IMR-90 (cell line): ENCODE measurements at regions not wholly inside any gene's neighbourhood (a gene's known extent, or its start where the extent isn't known, plus 50 kb on each side); places are given as distances from the start of the nearest gene placed in this dataset.

ENCODE experiments used
- ATAC-seq: fragments of 200-7000 bp; cut with Tn5 transposase; 2 replicates; pipeline ENCODE4 v1.9.1; 2020; ENCODE audit warnings: low read depth, mild to moderate bottlenecking, moderate library complexity
- BruUV-seq: library from RNA; stranded (reverse); fragments of 400-500 nt; replicated peaks from 2 replicates; lab custom pipeline; 2021; lab: Mats Ljungman, UMichigan
- CTCF ChIA-PET: fragments of 300-600 bp; formaldehyde crosslinking; extraction: SDS; loops from one replicate; lab custom pipeline; 2021; ENCODE audit warnings: antibody characterized with exemption; lab: Yijun Ruan, JAX
- POLR2A ChIA-PET: fragments of 300-600 bp; sonication (Branson Sonifier 250); formaldehyde crosslinking; loops from one replicate; lab custom pipeline; 2022; ENCODE audit warnings: antibody characterized with exemption; ENCODE audit not compliant: unreplicated experiment; lab: Charles Lee
- DNase-seq: peaks from one replicate; pipeline ENCODE4 v3.0.0; 2013
- H2AFZ ChIP-seq: replicated peaks from 2 replicates; pipeline ENCODE3; 2013; ENCODE audit warnings: low read length, mild to moderate bottlenecking; ENCODE audit not compliant: poor library complexity
- H2AK5ac ChIP-seq: 2 replicates; pipeline ENCODE4 v1.6.1; 2013; ENCODE audit warnings: low read depth, low read length, inconsistent platforms
- H2AK9ac ChIP-seq: replicated peaks from 2 replicates; pipeline ENCODE3; 2013; ENCODE audit warnings: mild to moderate bottlenecking, low read depth, low read length, moderate library complexity; ENCODE audit not compliant: poor library complexity
- H2BK120ac ChIP-seq: 2 replicates; pipeline ENCODE4 v1.6.1; 2013; ENCODE audit warnings: low read depth, low read length, inconsistent platforms
- H2BK15ac ChIP-seq: 3 replicates; pipeline ENCODE4 v1.6.1; 2013; ENCODE audit warnings: low read depth, low read length, inconsistent platforms
- H2BK20ac ChIP-seq: 2 replicates; pipeline ENCODE4 v1.6.1; 2013; ENCODE audit warnings: low read depth, mild to moderate bottlenecking, inconsistent platforms, low read length, moderate library complexity
- H2BK5ac ChIP-seq: 2 replicates; pipeline ENCODE4 v1.6.1; 2013; ENCODE audit warnings: mild to moderate bottlenecking, low read depth, low read length, inconsistent platforms; ENCODE audit not compliant: poor library complexity, severe bottlenecking
- H3K14ac ChIP-seq: replicated peaks from 2 replicates; pipeline ENCODE4 v1.6.1; 2013; ENCODE audit warnings: low read depth, low read length, inconsistent platforms
- H3K18ac ChIP-seq: 2 replicates; pipeline ENCODE4 v1.6.1; 2013; ENCODE audit warnings: low read depth, low read length, control low read depth
- H3K23ac ChIP-seq: 2 replicates; pipeline ENCODE4 v1.6.1; 2013; ENCODE audit warnings: low read depth, low read length, inconsistent platforms
- H3K27ac ChIP-seq: 2 replicates; pipeline ENCODE4 v1.5.1; 2013; ENCODE audit warnings: mild to moderate bottlenecking, control low read depth, low read length; ENCODE audit not compliant: insufficient read depth
- H3K27me3 ChIP-seq: 2 replicates; pipeline ENCODE4 v1.6.1; 2013; ENCODE audit warnings: low read length; ENCODE audit not compliant: control insufficient read depth, insufficient read depth
- H3K36me3 ChIP-seq: 2 replicates; pipeline ENCODE4 v1.6.1; 2013; ENCODE audit warnings: low read length, mixed read lengths; ENCODE audit not compliant: control insufficient read depth, insufficient read depth
- H3K4ac ChIP-seq: 2 replicates; pipeline ENCODE4 v1.6.1; 2013; ENCODE audit warnings: low read depth, low read length, inconsistent platforms
- H3K4me1 ChIP-seq: 2 replicates; pipeline ENCODE4 v1.6.1; 2013; ENCODE audit warnings: low read length, mixed read lengths; ENCODE audit not compliant: control insufficient read depth, insufficient read depth
- H3K4me2 ChIP-seq: 2 replicates; pipeline ENCODE4 v1.6.1; 2013; ENCODE audit warnings: low read depth, mild to moderate bottlenecking, control low read depth, low read length, moderate library complexity
- H3K4me3 ChIP-seq: 2 replicates; pipeline ENCODE4 v1.5.1; 2013; ENCODE audit warnings: low read depth, mild to moderate bottlenecking, control low read depth, low read length, moderate library complexity; ENCODE audit not compliant: insufficient read depth
- H3K56ac ChIP-seq: 2 replicates; pipeline ENCODE4 v1.6.1; 2013; ENCODE audit warnings: low read length, inconsistent platforms; ENCODE audit not compliant: insufficient read depth; ENCODE audit errors: extremely low read depth
- H3K79me1 ChIP-seq, 2 experiments: 2 replicates each; pipeline ENCODE4 v1.6.1; 2013; ENCODE audit warnings: low read length in 2 of 2, inconsistent platforms in 1 of 2, low read depth in 1 of 2
- H3K9ac ChIP-seq: 2 replicates; pipeline ENCODE4 v1.6.1; 2013; ENCODE audit warnings: low read depth, low read length, control low read depth
- H3K9me1 ChIP-seq: 2 replicates; pipeline ENCODE4 v1.6.1; 2013; ENCODE audit warnings: low read length, inconsistent platforms; ENCODE audit not compliant: insufficient read depth
- H3K9me3 ChIP-seq: 2 replicates; pipeline ENCODE4 v1.6.1; 2013; ENCODE audit warnings: low read length; ENCODE audit not compliant: control insufficient read depth, insufficient read depth
- H4K20me1 ChIP-seq: 2 replicates; pipeline ENCODE4 v1.6.1; 2013; ENCODE audit warnings: low read length, inconsistent platforms; ENCODE audit not compliant: insufficient read depth
- H4K5ac ChIP-seq: 2 replicates; pipeline ENCODE4 v1.6.1; 2013; ENCODE audit warnings: mild to moderate bottlenecking, low read depth, low read length, control low read depth
- H4K8ac ChIP-seq, 2 experiments: 2 replicates each; pipeline ENCODE4 v1.6.1; 2013; ENCODE audit warnings: low read depth in 2 of 2, low read length in 2 of 2, control low read depth in 1 of 2, inconsistent platforms in 1 of 2
- H4K91ac ChIP-seq: 2 replicates; pipeline ENCODE4 v1.6.1; 2013; ENCODE audit warnings: low read depth, low read length, inconsistent platforms; ENCODE audit not compliant: insufficient read depth
- BHLHE40 ChIP-seq: fragments of 150-350 bp; IDR thresholded peaks from 2 replicates; pipeline ENCODE4 v1.6.1; 2016; ENCODE audit warnings: mild to moderate bottlenecking, low read depth, low read length
- CEBPB ChIP-seq: IDR thresholded peaks from 2 replicates; pipeline ENCODE4 v1.6.1; 2012; ENCODE audit warnings: low read depth, low read length, improper control_type of control experiment
- CTCF ChIP-seq: conservative IDR thresholded peaks from 2 replicates; pipeline ENCODE4 v1.5.1; 2012; ENCODE audit warnings: mild to moderate bottlenecking, low read depth, low read length, improper control_type of control experiment
- FOS ChIP-seq: fragments of 150-350 bp; IDR thresholded peaks from 2 replicates; pipeline ENCODE4 v1.6.1; 2016; ENCODE audit warnings: low read depth, low read length
- MAFK ChIP-seq: IDR thresholded peaks from 2 replicates; pipeline ENCODE4 v1.6.1; 2012; ENCODE audit warnings: low read depth, low read length, improper control_type of control experiment
- MXI1 ChIP-seq: IDR thresholded peaks from 2 replicates; pipeline ENCODE4 v1.6.1; 2012; ENCODE audit warnings: low read depth, mild to moderate bottlenecking, low read length, moderate library complexity, borderline replicate concordance
- NFE2L2 ChIP-seq: fragments of 150-350 bp; IDR thresholded peaks from 2 replicates; pipeline ENCODE4 v1.6.1; 2016; ENCODE audit warnings: low read depth, mild to moderate bottlenecking, low read length
- POLR2A ChIP-seq: IDR thresholded peaks from 2 replicates; pipeline ENCODE4 v1.6.1; 2012; ENCODE audit warnings: mild to moderate bottlenecking, low read depth, low read length
- RCOR1 ChIP-seq: IDR thresholded peaks from 2 replicates; pipeline ENCODE4 v1.6.1; 2012; ENCODE audit warnings: mild to moderate bottlenecking, low read length, improper control_type of control experiment; ENCODE audit not compliant: insufficient replicate concordance
- RFX5 ChIP-seq: IDR thresholded peaks from 2 replicates; pipeline ENCODE4 v1.8.0; 2012; ENCODE audit warnings: low read depth, mild to moderate bottlenecking, low read length, moderate library complexity
- WGBS, 2 experiments: methylation state at CpG; one replicate each; pipeline versions ENCODE4 v1.1.5 to v1.1.7; 2013; ENCODE audit warnings: missing lambda C conversion rate in 2 of 2; ENCODE audit not compliant: insufficient read length in 1 of 2; ENCODE audit errors: extremely low coverage in 2 of 2; 5-methylcytosine and 5-hydroxymethylcytosine counted together
- dilution Hi-C: fragments of 300-500 bp; cut with HindIII; formaldehyde crosslinking; loops from one replicate; pipeline ENCODE4 v1.14.3; 2018; ENCODE audit warnings: low sequenced_read_pairs; ENCODE audit not compliant: unreplicated experiment
- in situ Hi-C: fragments of 300-500 bp; cut with MboI; formaldehyde crosslinking; loops from 3 replicates; pipeline ENCODE4 v1.14.3; 2019; ENCODE audit warnings: low sequenced_read_pairs, inconsistent platforms, mixed read lengths
- intact Hi-C: fragments of 100-400 bp; cut with micrococcal nuclease; formaldehyde crosslinking; loops from 2 replicates; pipeline ENCODE4 v1.10.0; 2022

GRCh38 chr6:109902870-109903269, 75.2 kb upstream of the GPR6 start:
- H3K4ac ChIP-seq: no peak overlapping the region
- in situ Hi-C loops: no loop called here
- WGBS, 2 experiments: no CpG with 5 or more reads among the region's 1 CpG

More at GRCh38 chr6:109902870-109903269, 75.2 kb upstream of the GPR6 start:
- Histone ChIP-seq H3K36me3 (no peaks in the 10 kb centered on the region), H2AK9ac (no peak overlapping the region), H2BK120ac (no peak overlapping the region), H4K5ac (no peak overlapping the region), H4K91ac (no peak overlapping the region), H3K56ac (no peak overlapping the region), H3K4me3 (no peak overlapping the region), H3K79me1 (no peaks in the 10 kb centered on the region), H3K9ac (no peak overlapping the region), H3K27ac (no peak overlapping the region), H2BK5ac (no peak overlapping the region), H3K14ac (no peak overlapping the region), H4K20me1 (no peaks in the 10 kb centered on the region), H3K4me2 (no peak overlapping the region), H3K27me3 (peaks cover 10% of the 10 kb centered on the region), H3K9me3 (no peaks in the 10 kb centered on the region), H2AFZ (no peak overlapping the region), H3K18ac (no peak overlapping the region), H2AK5ac (no peak overlapping the region), H4K8ac (no peak overlapping the region), H3K4me1 (no peaks in the 10 kb centered on the region), H2BK20ac (no peak overlapping the region), H3K9me1 (no peaks in the 10 kb centered on the region), H2BK15ac (no peak overlapping the region), H3K23ac (no peak overlapping the region)
- intact Hi-C loops (no loop called here), dilution Hi-C loops (no loop called here)
- ChIA-PET POLR2A (no interaction called here), CTCF (no interaction called here)
- ATAC-seq (no peak), DNase-seq (no peak)
- BruUV-seq: no TSS peak
- TF ChIP-seq RCOR1 (no peak), FOS (no peak), NFE2L2 (no peak), MXI1 (no peak), MAFK (no peak), RFX5 (no peak), POLR2A (no peak), CTCF (no peak), CEBPB (no peak), BHLHE40 (no peak)
